Heart right ventricle (tissue), 16 donors: ENCODE measurements at regions not wholly inside any gene's neighbourhood (a gene's known extent, or its start where the extent isn't known, plus 50 kb on each side); places are given as distances from the start of the nearest gene placed in this dataset.

Experiments
- ATAC-seq, 8 donors: fragments of 200-7000 bp; cut with Tn5 transposase; one replicate each; pipeline ENCODE4 v1.9.1; 2020; ENCODE audit warnings: mild to moderate bottlenecking in 8 of 8, moderate library complexity in 8 of 8, moderate number of reproducible peaks in 1 of 8
- DNase-seq, 2 donors: peaks; one replicate each; pipeline ENCODE4 v3.0.0-alpha.2; 2020
- H3K27ac ChIP-seq, 10 donors: fragments of 200-600 bp; sonication (generic) in 2 of 10; one replicate each; pipeline versions ENCODE4 v1.5.0 to v1.8.0; 2020 to 2022; ENCODE audit warnings: mild to moderate bottlenecking in 3 of 10
- H3K27me3 ChIP-seq, 7 donors: fragments of 200-600 bp; one replicate each; pipeline ENCODE4 v1.8.0; 2021 to 2022; ENCODE audit warnings: mild to moderate bottlenecking in 2 of 7
- H3K36me3 ChIP-seq, 9 donors: fragments of 200-600 bp; sonication (generic) in 1 of 9; one replicate each; pipeline versions ENCODE4 v1.5.0 to v1.8.0; 2020 to 2022; ENCODE audit warnings: mild to moderate bottlenecking in 2 of 9
- H3K4me1 ChIP-seq, 9 donors: fragments of 200-600 bp; sonication (generic) in 1 of 9; one replicate each; pipeline versions ENCODE4 v1.5.0 to v1.8.0; 2020 to 2022; ENCODE audit warnings: mild to moderate bottlenecking in 4 of 9
- H3K4me3 ChIP-seq, 10 donors: fragments of 200-600 bp; sonication (generic) in 2 of 10; one replicate each; pipeline versions ENCODE4 v1.5.0 to v1.8.0; 2020 to 2022; ENCODE audit warnings: mild to moderate bottlenecking in 7 of 10, moderate library complexity in 2 of 10
- H3K9me3 ChIP-seq, 11 donors: fragments of 200-600 bp in 10 of 11; sonication (generic) in 2 of 11; one replicate each; pipeline versions ENCODE4 v1.5.0 to v1.8.0; 2013 to 2022; ENCODE audit warnings: mild to moderate bottlenecking in 2 of 11, control low read depth in 1 of 11, moderate library complexity in 1 of 11
- WGBS, 2 donors: extraction: QIAGEN DNeasy Blood & Tissue Kit; methylation state at CpG; one replicate each; pipeline ENCODE4 v1.1.7; 2013; ENCODE audit warnings: inconsistent platforms in 1 of 2; 5-methylcytosine and 5-hydroxymethylcytosine counted together
- intact Hi-C, 10 donors: fragments of 100-400 bp; cut with DNase I; formaldehyde crosslinking; loops; one replicate each; pipeline versions ENCODE4 v1.11.1 to v1.14.2; 2022
- TF ChIP-seq, protein P1 (sequence below), 9 donors: fragments of 200-600 bp; sonication (generic) in 2 of 9; IDR thresholded peaks; one replicate each; pipeline versions ENCODE4 v1.5.0 to v1.8.0; 2021 to 2022; ENCODE audit warnings: antibody characterized with exemption in 9 of 9, mild to moderate bottlenecking in 5 of 9, moderate library complexity in 1 of 9
- donor health status: Arrhythmogenic right ventricular cardiomyopathy.
- donor health status: ischemic (EF 13 %, LVEDD 7.1; RV severe dilation, severe dysfunction).
- donor health status: healthy with polysubstance abuse.
- donor health status: DM: no; HTN: yes; CAD: no.
- donor health status: DM: no; HTN: no; CAD: no.
- donor health status: ischemic (EF 25% LVEDD 6.9; RV normal size, moderate dysfunction).
- donor health status: ischemic (EF 25% LVEDD 5.7; RV mildly dilated, moderate dysfunction).
- donor health status: healthy.
- donor health status: DM: yes; HTN: yes; CAD: no.
- donor health status: Ischemic cardiomyopathy.
- donor health status: ischemic (EF 35%, LVEDD 5.7; RV mildly dilated, moderate dysfunction).
- donor health status: nonischemic (EF 11% LVEDD 7.7; RV severe dilation, severe dysfunction).
- donor health status: DM: yes; HTN: yes; CAD: no.
- donor health status: PGD.
- donor health status: ischemic (EF 29% LVEDD 5.4; RV normal size, mild dysfunction).
- donor health status: nonischemic (EF 23%, LVEDD 6.1; RV moderate dilation, normal function).

DNA sequence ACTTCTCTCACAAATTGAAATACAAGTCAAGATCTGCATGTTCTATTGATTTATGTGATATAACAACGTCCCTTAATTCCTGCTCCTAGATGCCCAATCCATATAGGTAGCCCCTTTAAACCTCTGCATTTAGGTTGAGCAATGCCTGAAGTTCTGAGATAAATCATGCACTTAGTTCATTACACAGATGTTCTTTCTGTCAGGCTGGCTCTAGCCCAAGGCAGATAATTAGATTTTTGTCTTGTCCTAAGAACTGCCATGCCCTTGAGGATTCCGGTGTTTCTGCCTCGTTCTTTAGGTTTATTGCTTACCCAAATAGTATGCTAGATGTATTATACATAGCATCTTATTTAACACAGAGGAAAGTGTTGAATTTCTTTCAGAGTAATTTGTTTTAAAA is 143.1 kb downstream of the TRAM1L1 start:
- no peak for ATAC-seq

DNA sequence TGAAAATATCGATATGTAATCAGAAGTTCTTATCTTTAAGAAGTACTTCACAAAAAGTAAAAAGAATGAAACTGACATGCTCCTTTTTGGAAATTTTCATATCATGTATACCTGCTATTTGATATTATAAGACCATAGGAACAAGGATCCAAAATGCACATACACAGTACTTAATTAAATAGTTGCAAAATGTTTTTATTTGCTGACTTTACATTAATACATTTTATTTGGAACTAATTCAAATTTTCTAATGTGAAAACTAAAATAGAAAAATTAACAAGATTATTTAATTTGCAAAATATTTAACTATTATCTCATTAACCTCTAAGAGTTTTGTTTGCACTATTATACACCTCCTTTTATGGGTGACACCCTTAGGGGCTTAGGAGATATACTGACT is 155.0 kb downstream of the TRAM1L1 start:
- Histone ChIP-seq H3K27ac (no peak overlapping the region), H3K9me3 (no peaks in the 10 kb centered on the region), H3K4me3 (no peak overlapping the region), H3K36me3 (no peaks in the 10 kb centered on the region), H3K4me1 (peaks cover 0 to 9% (median 0%) of the 10 kb centered on the region in 9 donors), H3K27me3 (peaks cover 0 to 22% (median 16%) of the 10 kb centered on the region in 7 donors)
- no peak for ATAC-seq
- intact Hi-C loops: no loop called here
- DNase-seq: no peak
- 97 to 100% methylated on average over 1 of the region's 1 CpG for WGBS, 2 donors
- TF ChIP-seq, protein P1, sequence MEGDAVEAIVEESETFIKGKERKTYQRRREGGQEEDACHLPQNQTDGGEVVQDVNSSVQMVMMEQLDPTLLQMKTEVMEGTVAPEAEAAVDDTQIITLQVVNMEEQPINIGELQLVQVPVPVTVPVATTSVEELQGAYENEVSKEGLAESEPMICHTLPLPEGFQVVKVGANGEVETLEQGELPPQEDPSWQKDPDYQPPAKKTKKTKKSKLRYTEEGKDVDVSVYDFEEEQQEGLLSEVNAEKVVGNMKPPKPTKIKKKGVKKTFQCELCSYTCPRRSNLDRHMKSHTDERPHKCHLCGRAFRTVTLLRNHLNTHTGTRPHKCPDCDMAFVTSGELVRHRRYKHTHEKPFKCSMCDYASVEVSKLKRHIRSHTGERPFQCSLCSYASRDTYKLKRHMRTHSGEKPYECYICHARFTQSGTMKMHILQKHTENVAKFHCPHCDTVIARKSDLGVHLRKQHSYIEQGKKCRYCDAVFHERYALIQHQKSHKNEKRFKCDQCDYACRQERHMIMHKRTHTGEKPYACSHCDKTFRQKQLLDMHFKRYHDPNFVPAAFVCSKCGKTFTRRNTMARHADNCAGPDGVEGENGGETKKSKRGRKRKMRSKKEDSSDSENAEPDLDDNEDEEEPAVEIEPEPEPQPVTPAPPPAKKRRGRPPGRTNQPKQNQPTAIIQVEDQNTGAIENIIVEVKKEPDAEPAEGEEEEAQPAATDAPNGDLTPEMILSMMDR (IDR thresholded peaks at IDR 0.05): no peak

More for the DNA sequence above, 143.1 kb downstream of the TRAM1L1 start:
- Histone ChIP-seq H3K9me3 (no peaks in the 10 kb centered on the region), H3K4me1 (no peaks in the 10 kb centered on the region), H3K4me3 (no peak overlapping the region), H3K27ac (no peak overlapping the region), H3K36me3 (no peaks in the 10 kb centered on the region), H3K27me3 (no peaks in the 10 kb centered on the region)
- 43 to 51% methylated on average over 3 of the region's 3 CpGs for WGBS, 2 donors
- intact Hi-C loops: no loop called here
- TF ChIP-seq, protein P1 (IDR thresholded peaks at IDR 0.05): no peak
- DNase-seq: no peak

DNA sequence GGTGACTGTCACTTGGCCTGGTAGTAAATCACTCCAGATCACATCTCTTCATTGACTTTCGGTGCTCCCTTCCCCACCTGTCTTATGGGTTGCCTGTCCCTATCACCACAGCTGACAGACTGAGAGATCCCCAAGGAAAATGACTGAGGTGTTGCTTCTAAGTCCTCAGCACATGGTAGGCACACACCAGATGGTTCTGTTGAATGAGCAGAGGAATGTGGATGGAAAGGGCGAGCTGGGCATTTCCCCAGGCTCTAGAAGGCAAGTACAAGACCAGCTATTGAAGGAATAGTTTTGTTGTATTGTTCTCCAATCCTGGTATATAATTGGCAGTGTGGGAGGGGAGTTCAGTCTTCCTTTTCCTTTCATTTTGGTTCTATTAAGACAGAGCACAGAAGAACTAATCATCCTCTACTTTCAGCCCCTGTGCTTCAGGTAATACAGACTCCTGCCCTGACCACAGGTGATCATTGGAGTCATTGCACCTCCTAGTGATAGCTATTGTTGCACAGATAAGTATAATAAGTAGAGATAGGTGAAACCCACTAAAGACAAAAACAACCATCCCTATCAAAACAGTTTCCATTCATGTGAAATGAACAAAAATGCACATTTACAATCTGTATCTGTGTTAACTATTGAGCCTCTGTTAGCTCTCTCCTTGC is 158.6 kb downstream of the TRAM1L1 start:
- 84 to 87% methylated on average over 2 of the region's 2 CpGs for WGBS, 2 donors
- DNase-seq (no peak), ATAC-seq (no peak)
- H3K36me3 ChIP-seq: no peaks in the 10 kb centered on the region
- intact Hi-C loops: no loop called here
- TF ChIP-seq, protein P1 (IDR thresholded peaks at IDR 0.05): no peak
- peaks cover 0 to 46% (median 32%) of the 10 kb centered on the region in 7 donors for H3K27me3 ChIP-seq
- no peaks in the 10 kb centered on the region for H3K9me3 ChIP-seq
- no peak overlapping the region for H3K4me3 ChIP-seq
- no peak overlapping the region for H3K27ac ChIP-seq
- peaks cover 0 to 9% (median 0%) of the 10 kb centered on the region in 9 donors for H3K4me1 ChIP-seq

DNA sequence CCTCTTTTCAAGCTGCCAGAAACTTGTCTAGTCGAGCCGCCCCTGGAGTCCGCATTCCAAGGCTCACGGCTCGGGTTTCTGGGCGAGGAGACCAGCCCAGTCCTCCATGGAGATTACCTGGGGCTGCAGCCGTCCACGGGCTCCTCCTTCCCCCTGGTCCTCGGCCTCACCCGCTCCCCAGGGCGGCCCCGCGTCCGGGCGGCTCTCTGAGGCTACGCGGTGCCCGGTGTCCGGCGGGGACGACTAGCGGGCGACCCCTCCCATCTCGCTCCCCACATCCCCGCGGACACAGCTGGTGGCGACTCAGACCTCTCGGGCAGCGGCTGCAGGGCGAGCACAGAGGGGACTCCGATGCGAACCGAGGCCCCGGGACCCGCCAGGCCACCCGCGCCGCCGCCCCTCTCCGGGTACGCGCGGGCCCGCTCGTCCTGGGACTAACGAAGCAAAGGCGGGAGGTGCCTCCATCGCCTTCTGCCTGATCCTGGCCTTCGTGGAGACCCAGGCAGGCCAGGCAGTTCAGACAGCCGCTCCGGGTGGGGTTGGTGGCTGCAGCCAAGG is 159.4 kb downstream of the TRAM1L1 start:
- peak in 2 of 8 donors; percentile 33 to 47 for ATAC-seq
- peak in 1 of 2 donors; percentile 6 for DNase-seq
- no peaks in the 10 kb centered on the region for H3K36me3 ChIP-seq
- WGBS, 2 donors: 2 to 4% methylated on average over 50 to 51 of the region's 51 CpGs
- H3K4me3 ChIP-seq: peak overlapping the region in 5 of 10 donors; percentile 13 to 31 (median 20)
- H3K4me1 ChIP-seq: peaks cover 0 to 9% (median 0%) of the 10 kb centered on the region in 9 donors
- intact Hi-C loops: no loop called here
- no peaks in the 10 kb centered on the region for H3K9me3 ChIP-seq
- peaks cover 0 to 46% (median 32%) of the 10 kb centered on the region in 7 donors for H3K27me3 ChIP-seq
- H3K27ac ChIP-seq: no peak overlapping the region
- TF ChIP-seq, protein P1 (IDR thresholded peaks at IDR 0.05): no peak
